SK-N-SH (cell line): ENCODE measurements at regions not wholly inside any gene's neighbourhood (a gene's known extent, or its start where the extent isn't known, plus 50 kb on each side); places are given as distances from the start of the nearest gene placed in this dataset.

ENCODE experiments used
- CTCF ChIP-seq: fragments of 200-600 bp; sonication (generic); IDR thresholded peaks from 2 replicates; pipeline ENCODE4 v1.6.1; 2017; ENCODE audit warnings: antibody characterized with exemption, mild to moderate bottlenecking, moderate library complexity
- FOXM1 ChIP-seq: IDR thresholded peaks from 2 replicates; pipeline ENCODE4 v1.4.0; 2012; ENCODE audit warnings: low read depth, mild to moderate bottlenecking
- IRF3 ChIP-seq: fragments of 150-350 bp; IDR thresholded peaks from 2 replicates; pipeline ENCODE4 v1.6.1; 2016; ENCODE audit warnings: mild to moderate bottlenecking, low read depth, low read length
- JUND ChIP-seq: IDR thresholded peaks from 2 replicates; pipeline ENCODE4 v1.4.0; 2012
- PBX3 ChIP-seq: IDR thresholded peaks from 2 replicates; pipeline ENCODE4; 2012
- POLR2AphosphoS5 ChIP-seq: IDR thresholded peaks from 2 replicates; pipeline ENCODE4 v1.6.1; 2012; ENCODE audit warnings: low read depth, low read length
- RAD21 ChIP-seq: IDR thresholded peaks from 2 replicates; pipeline ENCODE4 v1.6.1; 2012; ENCODE audit warnings: mild to moderate bottlenecking, low read length
- RFX5 ChIP-seq: IDR thresholded peaks from 2 replicates; pipeline ENCODE4 v1.6.1; 2012; ENCODE audit warnings: mild to moderate bottlenecking, improper control_type of control experiment, low read length
- SIN3A ChIP-seq: IDR thresholded peaks from 2 replicates; pipeline ENCODE4 v1.6.1; 2012; ENCODE audit warnings: low read depth, mild to moderate bottlenecking, low read length, moderate library complexity, borderline replicate concordance
- TAF1 ChIP-seq: IDR thresholded peaks from 2 replicates; pipeline ENCODE4 v1.6.1; 2012; ENCODE audit warnings: low read depth, mild to moderate bottlenecking, low read length, moderate library complexity, borderline replicate concordance
- YY1 ChIP-seq: IDR thresholded peaks from 2 replicates; pipeline ENCODE4 v1.4.0; 2012; ENCODE audit warnings: low read depth, mild to moderate bottlenecking
- ZBTB33 ChIP-seq: IDR thresholded peaks from 2 replicates; pipeline ENCODE4 v1.4.0; 2012; ENCODE audit warnings: low read depth, borderline replicate concordance

- TF ChIP-seq ZBTB33 (no peak), IRF3 (no peak), RAD21 (no peak), YY1 (no peak), CTCF (no peak), TAF1 (no peak), RFX5 (no peak), PBX3 (no peak), FOXM1 (no peak), SIN3A (no peak), POLR2AphosphoS5 (no peak), JUND (no peak)
Measured at GRCh38 chr5:107806705-107807104, 136.0 kb upstream of the EFNA5 start.
